ENCODE measurements at regions not wholly inside any gene's neighbourhood (a gene's known extent, or its start where the extent isn't known, plus 50 kb on each side); places are given as distances from the start of the nearest gene placed in this dataset.

GRCh38 chr5:81817980-81818379 is 67.1 kb upstream of the SSBP2 start:
- no peaks in the 10 kb centered on the region for H3K36me3 ChIP-seq (ENCODE audit: control insufficient read depth in 2 of 2, insufficient read depth in 2 of 2, low read length in 2 of 2)
- no peak overlapping the region for H3K27ac ChIP-seq (ENCODE audit: low read depth in 2 of 2, low read length in 2 of 2)

GRCh38 chr5:81817086-81817485 is 66.2 kb upstream of the SSBP2 start:
- Histone ChIP-seq H3K27me3 (ENCODE audit: control insufficient read depth in 2 of 2, insufficient read depth in 2 of 2, low read length in 2 of 2) (no peaks in the 10 kb centered on the region), H3K4me3 (ENCODE audit: low read length in 2 of 2) (no peak overlapping the region), H3K9me3 (ENCODE audit: control insufficient read depth in 2 of 2, low read length in 2 of 2) (no peaks in the 10 kb centered on the region), H3K4me1 (ENCODE audit: control insufficient read depth in 2 of 2, insufficient read depth in 2 of 2, low read length in 2 of 2) (peaks cover 0 to 4% of the 10 kb centered on the region in 2 donors), H3K9ac (ENCODE audit: low read depth in 1 of 2, low read length in 2 of 2) (no peak overlapping the region), H3K36me3 (ENCODE audit: control insufficient read depth in 2 of 2, insufficient read depth in 2 of 2, low read length in 2 of 2) (no peaks in the 10 kb centered on the region), H3K27ac (ENCODE audit: low read depth in 2 of 2, low read length in 2 of 2) (no peak overlapping the region)

More at GRCh38 chr5:81817980-81818379, 67.1 kb upstream of the SSBP2 start:
- no peak overlapping the region for H3K4me3 ChIP-seq (ENCODE audit: low read length in 2 of 2)
- no peaks in the 10 kb centered on the region for H3K27me3 ChIP-seq (ENCODE audit: control insufficient read depth in 2 of 2, insufficient read depth in 2 of 2, low read length in 2 of 2)
- H3K9me3 ChIP-seq (ENCODE audit: control insufficient read depth in 2 of 2, low read length in 2 of 2): no peaks in the 10 kb centered on the region
- H3K4me1 ChIP-seq (ENCODE audit: control insufficient read depth in 2 of 2, insufficient read depth in 2 of 2, low read length in 2 of 2): peaks cover 0 to 4% of the 10 kb centered on the region in 2 donors
- no peak overlapping the region for H3K9ac ChIP-seq (ENCODE audit: low read depth in 1 of 2, low read length in 2 of 2)

GRCh38 chr5:81815321-81815720 is 64.4 kb upstream of the SSBP2 start:
- H3K9ac ChIP-seq (ENCODE audit: low read depth in 1 of 2, low read length in 2 of 2): no peak overlapping the region
- H3K36me3 ChIP-seq (ENCODE audit: control insufficient read depth in 2 of 2, insufficient read depth in 2 of 2, low read length in 2 of 2): no peaks in the 10 kb centered on the region
- H3K4me1 ChIP-seq (ENCODE audit: control insufficient read depth in 2 of 2, insufficient read depth in 2 of 2, low read length in 2 of 2): peaks cover 0 to 4% of the 10 kb centered on the region in 2 donors
- H3K4me3 ChIP-seq (ENCODE audit: low read length in 2 of 2): no peak overlapping the region
- no peak overlapping the region for H3K27ac ChIP-seq (ENCODE audit: low read depth in 2 of 2, low read length in 2 of 2)
- H3K27me3 ChIP-seq (ENCODE audit: control insufficient read depth in 2 of 2, insufficient read depth in 2 of 2, low read length in 2 of 2): no peaks in the 10 kb centered on the region
- no peaks in the 10 kb centered on the region for H3K9me3 ChIP-seq (ENCODE audit: control insufficient read depth in 2 of 2, low read length in 2 of 2)

- Histone ChIP-seq H3K4me1 (ENCODE audit: control insufficient read depth in 2 of 2, insufficient read depth in 2 of 2, low read length in 2 of 2) (no peaks in the 10 kb centered on the region), H3K4me3 (ENCODE audit: low read length in 2 of 2) (no peak overlapping the region), H3K36me3 (ENCODE audit: control insufficient read depth in 2 of 2, insufficient read depth in 2 of 2, low read length in 2 of 2) (no peaks in the 10 kb centered on the region), H3K9me3 (ENCODE audit: control insufficient read depth in 2 of 2, low read length in 2 of 2) (no peaks in the 10 kb centered on the region), H3K27me3 (ENCODE audit: control insufficient read depth in 2 of 2, insufficient read depth in 2 of 2, low read length in 2 of 2) (no peaks in the 10 kb centered on the region), H3K27ac (ENCODE audit: low read depth in 2 of 2, low read length in 2 of 2) (no peak overlapping the region), H3K9ac (ENCODE audit: low read depth in 1 of 2, low read length in 2 of 2) (no peak overlapping the region)
These were observed 57.2 kb upstream of the SSBP2 start for GRCh38 chr5:81808106-81808505.

GRCh38 chr5:81805086-81805485 is 54.2 kb upstream of the SSBP2 start:
- H3K27ac ChIP-seq (ENCODE audit: low read depth in 2 of 2, low read length in 2 of 2): no peak overlapping the region
- no peaks in the 10 kb centered on the region for H3K9me3 ChIP-seq (ENCODE audit: control insufficient read depth in 2 of 2, low read length in 2 of 2)
- H3K27me3 ChIP-seq (ENCODE audit: control insufficient read depth in 2 of 2, insufficient read depth in 2 of 2, low read length in 2 of 2): no peaks in the 10 kb centered on the region
- no peaks in the 10 kb centered on the region for H3K4me1 ChIP-seq (ENCODE audit: control insufficient read depth in 2 of 2, insufficient read depth in 2 of 2, low read length in 2 of 2)
- H3K36me3 ChIP-seq (ENCODE audit: control insufficient read depth in 2 of 2, insufficient read depth in 2 of 2, low read length in 2 of 2): no peaks in the 10 kb centered on the region
- H3K4me3 ChIP-seq (ENCODE audit: low read length in 2 of 2): no peak overlapping the region
- H3K9ac ChIP-seq (ENCODE audit: low read depth in 1 of 2, low read length in 2 of 2): no peak overlapping the region

DNA sequence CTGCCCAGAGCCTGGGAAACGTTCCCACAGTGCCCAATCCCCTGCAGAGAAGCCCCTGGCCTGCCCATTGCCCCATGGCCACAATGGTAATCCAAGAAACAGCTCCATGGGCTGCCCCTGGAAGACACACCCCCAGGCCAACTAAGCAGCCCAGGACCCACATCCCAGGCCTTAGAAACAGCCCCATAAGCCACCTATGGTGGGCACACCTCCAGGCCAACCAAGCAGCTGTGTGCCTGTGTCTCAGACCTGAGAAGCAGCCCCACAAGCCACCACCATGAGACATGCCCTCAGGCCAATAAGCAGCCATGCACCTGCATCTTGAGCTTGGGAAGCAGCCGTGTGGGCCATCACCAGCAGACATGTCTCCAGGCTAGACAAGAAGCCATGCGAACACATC is 52.9 kb upstream of the SSBP2 start:
- no peaks in the 10 kb centered on the region for H3K27me3 ChIP-seq (ENCODE audit: control insufficient read depth in 2 of 2, insufficient read depth in 2 of 2, low read length in 2 of 2)
- no peaks in the 10 kb centered on the region for H3K9me3 ChIP-seq (ENCODE audit: control insufficient read depth in 2 of 2, low read length in 2 of 2)
- H3K9ac ChIP-seq (ENCODE audit: low read depth in 1 of 2, low read length in 2 of 2): no peak overlapping the region
- H3K27ac ChIP-seq (ENCODE audit: low read depth in 2 of 2, low read length in 2 of 2): no peak overlapping the region
- H3K4me3 ChIP-seq (ENCODE audit: low read length in 2 of 2): no peak overlapping the region
- no peaks in the 10 kb centered on the region for H3K4me1 ChIP-seq (ENCODE audit: control insufficient read depth in 2 of 2, insufficient read depth in 2 of 2, low read length in 2 of 2)
- no peaks in the 10 kb centered on the region for H3K36me3 ChIP-seq (ENCODE audit: control insufficient read depth in 2 of 2, insufficient read depth in 2 of 2, low read length in 2 of 2)

GRCh38 chr5:81802625-81803024 is 51.7 kb upstream of the SSBP2 start:
- H3K9me3 ChIP-seq (ENCODE audit: control insufficient read depth in 2 of 2, low read length in 2 of 2): no peaks in the 10 kb centered on the region
- no peak overlapping the region for H3K4me3 ChIP-seq (ENCODE audit: low read length in 2 of 2)
- H3K9ac ChIP-seq (ENCODE audit: low read depth in 1 of 2, low read length in 2 of 2): no peak overlapping the region
- H3K36me3 ChIP-seq (ENCODE audit: control insufficient read depth in 2 of 2, insufficient read depth in 2 of 2, low read length in 2 of 2): no peaks in the 10 kb centered on the region
- H3K27me3 ChIP-seq (ENCODE audit: control insufficient read depth in 2 of 2, insufficient read depth in 2 of 2, low read length in 2 of 2): no peaks in the 10 kb centered on the region
- no peak overlapping the region for H3K27ac ChIP-seq (ENCODE audit: low read depth in 2 of 2, low read length in 2 of 2)
- H3K4me1 ChIP-seq (ENCODE audit: control insufficient read depth in 2 of 2, insufficient read depth in 2 of 2, low read length in 2 of 2): no peaks in the 10 kb centered on the region

GRCh38 chr5:81802020-81802419 is 51.1 kb upstream of the SSBP2 start:
- Histone ChIP-seq H3K27me3 (ENCODE audit: control insufficient read depth in 2 of 2, insufficient read depth in 2 of 2, low read length in 2 of 2) (no peaks in the 10 kb centered on the region), H3K4me1 (ENCODE audit: control insufficient read depth in 2 of 2, insufficient read depth in 2 of 2, low read length in 2 of 2) (no peaks in the 10 kb centered on the region), H3K27ac (ENCODE audit: low read depth in 2 of 2, low read length in 2 of 2) (no peak overlapping the region), H3K9ac (ENCODE audit: low read depth in 1 of 2, low read length in 2 of 2) (no peak overlapping the region), H3K9me3 (ENCODE audit: control insufficient read depth in 2 of 2, low read length in 2 of 2) (no peaks in the 10 kb centered on the region), H3K36me3 (ENCODE audit: control insufficient read depth in 2 of 2, insufficient read depth in 2 of 2, low read length in 2 of 2) (no peaks in the 10 kb centered on the region), H3K4me3 (ENCODE audit: low read length in 2 of 2) (no peak overlapping the region)

- Histone ChIP-seq H3K27ac (ENCODE audit: low read depth in 2 of 2, low read length in 2 of 2) (no peak overlapping the region), H3K27me3 (ENCODE audit: control insufficient read depth in 2 of 2, insufficient read depth in 2 of 2, low read length in 2 of 2) (no peaks in the 10 kb centered on the region), H3K36me3 (ENCODE audit: control insufficient read depth in 2 of 2, insufficient read depth in 2 of 2, low read length in 2 of 2) (no peaks in the 10 kb centered on the region), H3K4me1 (ENCODE audit: control insufficient read depth in 2 of 2, insufficient read depth in 2 of 2, low read length in 2 of 2) (no peaks in the 10 kb centered on the region), H3K4me3 (ENCODE audit: low read length in 2 of 2) (no peak overlapping the region), H3K9me3 (ENCODE audit: control insufficient read depth in 2 of 2, low read length in 2 of 2) (no peaks in the 10 kb centered on the region), H3K9ac (ENCODE audit: low read depth in 1 of 2, low read length in 2 of 2) (no peak overlapping the region)
These were observed 49.9 kb upstream of the SSBP2 start for GRCh38 chr5:81800797-81801196.
